ENCODE measurements at regions not wholly inside any gene's neighbourhood (a gene's known extent, or its start where the extent isn't known, plus 50 kb on each side); places are given as distances from the start of the nearest gene placed in this dataset.

DNA sequence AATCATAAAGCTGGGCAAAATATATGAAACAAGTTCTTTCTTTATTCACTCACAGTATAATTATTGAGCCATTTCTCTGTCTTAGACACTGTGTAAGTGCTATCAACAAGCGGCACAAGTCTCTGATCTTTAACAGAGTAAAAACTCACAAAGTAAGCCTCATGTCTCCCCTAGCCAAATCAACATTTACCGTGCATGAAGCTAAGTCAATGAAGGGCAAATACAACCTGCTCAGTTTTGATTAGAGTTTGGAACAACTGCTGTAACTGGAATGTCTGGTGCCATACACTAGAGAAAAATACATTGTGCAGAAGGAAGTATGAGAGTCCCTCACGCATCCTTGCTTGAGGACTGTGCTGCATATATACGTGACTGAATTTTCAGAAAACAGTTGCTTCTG, 291.0 kb upstream of the EPHA3 start:
- no peak for TF ChIP-seq JUN (IDR thresholded peaks at IDR 0.05)
- TF ChIP-seq MAZ (IDR thresholded peaks at IDR 0.05; ENCODE audit: borderline replicate concordance, low read depth, low read length): no peak
- no peak for TF ChIP-seq FOSB (CRISPR knock-in tag; IDR thresholded peaks at IDR 0.05)
- TF ChIP-seq, protein P1, sequence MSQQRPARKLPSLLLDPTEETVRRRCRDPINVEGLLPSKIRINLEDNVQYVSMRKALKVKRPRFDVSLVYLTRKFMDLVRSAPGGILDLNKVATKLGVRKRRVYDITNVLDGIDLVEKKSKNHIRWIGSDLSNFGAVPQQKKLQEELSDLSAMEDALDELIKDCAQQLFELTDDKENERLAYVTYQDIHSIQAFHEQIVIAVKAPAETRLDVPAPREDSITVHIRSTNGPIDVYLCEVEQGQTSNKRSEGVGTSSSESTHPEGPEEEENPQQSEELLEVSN (IDR thresholded peaks at IDR 0.05; ENCODE audit: borderline replicate concordance, low read depth): no peak
- TF ChIP-seq HOXB5 (CRISPR knock-in tag; IDR thresholded peaks at IDR 0.05): no peak
- TF ChIP-seq, protein P2, sequence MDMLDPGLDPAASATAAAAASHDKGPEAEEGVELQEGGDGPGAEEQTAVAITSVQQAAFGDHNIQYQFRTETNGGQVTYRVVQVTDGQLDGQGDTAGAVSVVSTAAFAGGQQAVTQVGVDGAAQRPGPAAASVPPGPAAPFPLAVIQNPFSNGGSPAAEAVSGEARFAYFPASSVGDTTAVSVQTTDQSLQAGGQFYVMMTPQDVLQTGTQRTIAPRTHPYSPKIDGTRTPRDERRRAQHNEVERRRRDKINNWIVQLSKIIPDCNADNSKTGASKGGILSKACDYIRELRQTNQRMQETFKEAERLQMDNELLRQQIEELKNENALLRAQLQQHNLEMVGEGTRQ (IDR thresholded peaks at IDR 0.05): no peak
- TF ChIP-seq GATA3 (IDR thresholded peaks at IDR 0.05; ENCODE audit: borderline replicate concordance): no peak
- TF ChIP-seq HDAC2 (IDR thresholded peaks at IDR 0.05): no peak
- no peak for TF ChIP-seq POLR2AphosphoS2 (conservative IDR thresholded peaks at IDR 0.05; ENCODE audit: low read length)
- TF ChIP-seq KDM1A (IDR thresholded peaks at IDR 0.05; ENCODE audit: low read depth): no peak
- no peak for TF ChIP-seq ZNF302 (CRISPR knock-in tag; IDR thresholded peaks at IDR 0.05)
- TF ChIP-seq POLR2A (IDR thresholded peaks at IDR 0.05; ENCODE audit: low read length): no peak
- no peak for TF ChIP-seq TFCP2L1 (CRISPR knock-in tag; IDR thresholded peaks at IDR 0.05)
- TF ChIP-seq CHD2 (IDR thresholded peaks at IDR 0.05; ENCODE audit: low read length, partially characterized antibody): no peak
- no peak for TF ChIP-seq SMC3 (IDR thresholded peaks at IDR 0.05)
- TF ChIP-seq, protein P3, sequence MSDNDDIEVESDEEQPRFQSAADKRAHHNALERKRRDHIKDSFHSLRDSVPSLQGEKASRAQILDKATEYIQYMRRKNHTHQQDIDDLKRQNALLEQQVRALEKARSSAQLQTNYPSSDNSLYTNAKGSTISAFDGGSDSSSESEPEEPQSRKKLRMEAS (IDR thresholded peaks at IDR 0.05): no peak
- no peak for TF ChIP-seq RCOR1 (IDR thresholded peaks at IDR 0.05; ENCODE audit: low read depth, low read length)
- TF ChIP-seq, protein P4, sequence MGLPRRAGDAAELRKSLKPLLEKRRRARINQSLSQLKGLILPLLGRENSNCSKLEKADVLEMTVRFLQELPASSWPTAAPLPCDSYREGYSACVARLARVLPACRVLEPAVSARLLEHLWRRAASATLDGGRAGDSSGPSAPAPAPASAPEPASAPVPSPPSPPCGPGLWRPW (IDR thresholded peaks at IDR 0.05): no peak
- TF ChIP-seq RAD21 (conservative IDR thresholded peaks at IDR 0.05 in 1 of 2, IDR thresholded peaks at IDR 0.05 in 1 of 2): no peak
- no peaks in the 10 kb centered on the region for H3K4me1 ChIP-seq
- FAIRE-seq (no peak), ATAC-seq (no peak), DNase-seq (ENCODE audit: low read depth in 1 of 2, low spot score in 1 of 2) (no peak)
- H3K9me3 ChIP-seq: no peaks in the 10 kb centered on the region
- H3K4me2 ChIP-seq: no peak overlapping the region
- CTCF ChIA-PET: no interaction called here
- no peak overlapping the region for H3K4me3 ChIP-seq
- WGBS (ENCODE audit: missing lambda C conversion rate): 35% methylated on average over 4 of the region's 4 CpGs
- POLR2A ChIA-PET: no interaction called here
- H3K27ac ChIP-seq: no peak overlapping the region

DNA sequence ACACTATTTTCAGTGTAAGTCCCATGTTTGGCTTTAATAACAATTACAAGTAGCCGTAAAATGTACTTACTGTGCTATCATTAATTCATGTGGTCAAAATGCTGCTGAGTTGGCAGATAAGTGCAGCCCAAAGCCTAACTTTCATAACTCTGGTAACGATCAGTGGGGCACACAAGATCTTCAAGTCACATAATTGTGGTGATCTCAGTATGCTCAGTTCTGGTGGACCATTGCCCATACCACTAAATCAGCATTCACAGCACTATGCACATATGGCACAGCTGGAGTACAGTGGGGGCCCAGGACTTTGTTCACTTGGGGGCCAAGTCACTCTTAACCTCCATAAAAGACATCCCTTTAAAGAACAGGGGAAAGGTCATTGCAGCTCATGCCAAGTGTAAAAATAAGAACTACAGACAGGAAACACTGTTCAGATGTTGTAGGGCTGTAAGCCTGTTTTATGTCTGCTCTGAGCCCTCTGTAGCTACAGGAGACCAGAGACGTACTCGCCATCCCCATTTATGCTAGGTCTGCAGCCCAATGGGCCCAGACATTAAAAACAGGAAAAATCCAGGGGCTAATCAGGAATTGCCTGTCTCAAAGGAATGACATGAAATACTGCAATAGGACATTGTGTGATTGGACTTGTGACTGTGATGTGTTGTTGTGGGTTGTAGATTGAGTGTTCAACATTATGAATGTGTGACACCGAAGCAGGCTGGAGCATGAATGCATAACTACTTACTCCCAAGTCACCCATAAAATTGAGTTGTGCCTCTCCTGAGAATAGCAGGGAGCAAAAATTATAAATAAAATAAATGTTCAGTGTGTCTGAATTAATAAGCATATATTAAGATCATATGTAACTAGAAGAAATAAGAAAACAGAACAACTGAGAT, 282.5 kb upstream of the EPHA3 start:
- no peak for ATAC-seq
- no peak overlapping the region for H3K4me2 ChIP-seq
- H3K9me3 ChIP-seq: no peaks in the 10 kb centered on the region
- peak; percentile 58 for TF ChIP-seq MAFK (IDR thresholded peaks at IDR 0.05; ENCODE audit: partially characterized antibody)
- TF ChIP-seq ESRRA (IDR thresholded peaks at IDR 0.05; ENCODE audit: borderline replicate concordance, low read length): no peak
- DNase-seq (ENCODE audit: low read depth in 1 of 2, low spot score in 1 of 2): no peak
- H3K4me3 ChIP-seq: no peak overlapping the region
- WGBS (ENCODE audit: missing lambda C conversion rate): 7% methylated on average over 5 of the region's 5 CpGs
- H3K27ac ChIP-seq: no peak overlapping the region
- ChIA-PET CTCF (no interaction called here), POLR2A (no interaction called here)
- H3K4me1 ChIP-seq: no peaks in the 10 kb centered on the region
- FAIRE-seq: no peak

DNA sequence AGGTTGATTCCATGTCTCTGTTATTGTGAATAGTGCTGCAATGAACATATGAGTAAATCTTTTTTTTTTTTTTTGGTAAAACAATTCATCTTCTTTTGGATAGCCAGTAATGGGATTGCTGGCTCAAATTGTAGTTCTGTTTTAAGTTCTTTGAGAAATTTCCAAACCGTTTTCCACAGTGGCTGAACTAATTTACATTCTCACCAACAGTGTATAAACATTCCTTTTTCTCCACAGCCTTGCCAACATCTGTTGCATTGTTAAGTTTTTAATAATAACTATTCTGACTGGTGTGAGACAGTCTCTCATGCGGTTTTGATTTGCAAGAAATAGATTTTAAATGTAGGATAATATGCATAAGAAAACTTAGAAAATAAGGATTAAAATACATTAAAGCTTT, 279.0 kb upstream of the EPHA3 start:
- CTCF ChIA-PET: no interaction called here
- H3K9me3 ChIP-seq: no peaks in the 10 kb centered on the region
- ATAC-seq (no peak), DNase-seq (ENCODE audit: low read depth in 1 of 2, low spot score in 1 of 2) (no peak), FAIRE-seq (no peak)
- no peak overlapping the region for H3K4me3 ChIP-seq
- no peak overlapping the region for H3K4me2 ChIP-seq
- H3K4me1 ChIP-seq: no peaks in the 10 kb centered on the region
- POLR2A ChIA-PET: no interaction called here
- TF ChIP-seq, protein P5, sequence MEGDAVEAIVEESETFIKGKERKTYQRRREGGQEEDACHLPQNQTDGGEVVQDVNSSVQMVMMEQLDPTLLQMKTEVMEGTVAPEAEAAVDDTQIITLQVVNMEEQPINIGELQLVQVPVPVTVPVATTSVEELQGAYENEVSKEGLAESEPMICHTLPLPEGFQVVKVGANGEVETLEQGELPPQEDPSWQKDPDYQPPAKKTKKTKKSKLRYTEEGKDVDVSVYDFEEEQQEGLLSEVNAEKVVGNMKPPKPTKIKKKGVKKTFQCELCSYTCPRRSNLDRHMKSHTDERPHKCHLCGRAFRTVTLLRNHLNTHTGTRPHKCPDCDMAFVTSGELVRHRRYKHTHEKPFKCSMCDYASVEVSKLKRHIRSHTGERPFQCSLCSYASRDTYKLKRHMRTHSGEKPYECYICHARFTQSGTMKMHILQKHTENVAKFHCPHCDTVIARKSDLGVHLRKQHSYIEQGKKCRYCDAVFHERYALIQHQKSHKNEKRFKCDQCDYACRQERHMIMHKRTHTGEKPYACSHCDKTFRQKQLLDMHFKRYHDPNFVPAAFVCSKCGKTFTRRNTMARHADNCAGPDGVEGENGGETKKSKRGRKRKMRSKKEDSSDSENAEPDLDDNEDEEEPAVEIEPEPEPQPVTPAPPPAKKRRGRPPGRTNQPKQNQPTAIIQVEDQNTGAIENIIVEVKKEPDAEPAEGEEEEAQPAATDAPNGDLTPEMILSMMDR (IDR thresholded peaks at IDR 0.05): no peak
- TF ChIP-seq MAFK (IDR thresholded peaks at IDR 0.05; ENCODE audit: partially characterized antibody) (no peak), SREBF2 (IDR thresholded peaks at IDR 0.05) (no peak), PHF8 (IDR thresholded peaks at IDR 0.05; ENCODE audit: borderline replicate concordance, low read depth) (no peak), EHF (CRISPR knock-in tag; IDR thresholded peaks at IDR 0.05) (no peak), POLR2A (IDR thresholded peaks at IDR 0.05; ENCODE audit: low read length) (no peak), FOSL2 (IDR thresholded peaks at IDR 0.05) (no peak), FOSL2 (CRISPR knock-in tag; IDR thresholded peaks at IDR 0.05) (no peak), HOXB5 (CRISPR knock-in tag; IDR thresholded peaks at IDR 0.05) (no peak), HEYL (CRISPR knock-in tag; IDR thresholded peaks at IDR 0.05) (no peak), EP300 (IDR thresholded peaks at IDR 0.05) (no peak), KDM1A (IDR thresholded peaks at IDR 0.05; ENCODE audit: low read depth) (no peak)
- TF ChIP-seq, protein P6, sequence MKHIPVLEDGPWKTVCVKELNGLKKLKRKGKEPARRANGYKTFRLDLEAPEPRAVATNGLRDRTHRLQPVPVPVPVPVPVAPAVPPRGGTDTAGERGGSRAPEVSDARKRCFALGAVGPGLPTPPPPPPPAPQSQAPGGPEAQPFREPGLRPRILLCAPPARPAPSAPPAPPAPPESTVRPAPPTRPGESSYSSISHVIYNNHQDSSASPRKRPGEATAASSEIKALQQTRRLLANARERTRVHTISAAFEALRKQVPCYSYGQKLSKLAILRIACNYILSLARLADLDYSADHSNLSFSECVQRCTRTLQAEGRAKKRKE (CRISPR knock-in tag; IDR thresholded peaks at IDR 0.05; ENCODE audit: low read depth): no peak
- H3K27ac ChIP-seq: no peak overlapping the region
- WGBS (ENCODE audit: missing lambda C conversion rate): 14% methylated on average over 2 of the region's 2 CpGs
